ENCODE measurements at regions not wholly inside any gene's neighbourhood (a gene's known extent, or its start where the extent isn't known, plus 50 kb on each side); places are given as distances from the start of the nearest gene placed in this dataset.
A peak's percentile ranks its signal among the peaks of the same experiment; 100 is the strongest.

- no peaks in the 10 kb centered on the region for H3K79me2 ChIP-seq (ENCODE audit: control insufficient read depth, insufficient read depth, low read length)
- no peak overlapping the region for H3K4me3 ChIP-seq
- no peaks in the 10 kb centered on the region for H3K4me1 ChIP-seq (replicated peaks in 1 of 2; ENCODE audit: control insufficient read depth in 2 of 2, insufficient read depth in 2 of 2, low read length in 2 of 2)
- intact Hi-C loops (cut with micrococcal nuclease) (no loop called here), in situ Hi-C loops (cut with MboI) (no loop called here)
- H4K20me1 ChIP-seq (replicated peaks; ENCODE audit: control insufficient read depth, insufficient read depth, low read length): no peaks in the 10 kb centered on the region
- no peaks in the 10 kb centered on the region for H3K36me3 ChIP-seq (ENCODE audit: control insufficient read depth, insufficient read depth, low read length)
- FAIRE-seq (no peak), ATAC-seq (no peak), DNase-seq (ENCODE audit: extremely low read depth in 1 of 4, low spot score in 3 of 4) (no peak)
- 2% methylated on average over 5 of the region's 7 CpGs for WGBS (ENCODE audit: insufficient coverage, low coverage, missing lambda C conversion rate)
- no peaks in the 10 kb centered on the region for H3K9me1 ChIP-seq (ENCODE audit: control insufficient read depth, insufficient read depth, low read length)
- ChIA-PET POLR2A (no interaction called here), CTCF (ENCODE audit: low intra/inter-chr PET ratio) (no interaction called here)
- no peak overlapping the region for H3K27ac ChIP-seq (ENCODE audit: extremely low read depth, low read depth, low read length)
- H3K9me3 ChIP-seq (replicated peaks; ENCODE audit: control insufficient read depth, insufficient read depth, low read depth, low read length): no peaks in the 10 kb centered on the region
- no peaks in the 10 kb centered on the region for H3K27me3 ChIP-seq (ENCODE audit: control insufficient read depth in 2 of 2, insufficient read depth in 2 of 2, low read length in 2 of 2)
- BruUV-seq (replicated peaks): no TSS peak
- H3K4me2 ChIP-seq (ENCODE audit: insufficient read depth, low read length): no peak overlapping the region
- no peak overlapping the region for H2AFZ ChIP-seq (ENCODE audit: low read depth, low read length)
- H3K9ac ChIP-seq (ENCODE audit: insufficient read depth in 1 of 2, low read depth in 2 of 2, low read length in 2 of 2): no peak overlapping the region
- TF ChIP-seq E2F8 (IDR thresholded peaks at IDR 0.05; ENCODE audit: low read depth, partially characterized antibody): no peak
- no peak for TF ChIP-seq CHAMP1 (IDR thresholded peaks at IDR 0.05)
- no peak for TF ChIP-seq KDM1A (IDR thresholded peaks at IDR 0.05)
- TF ChIP-seq CBX3 (IDR thresholded peaks at IDR 0.05; ENCODE audit: borderline replicate concordance in 1 of 2, low read length in 2 of 2): no peak
- TF ChIP-seq POLR2H (tag; IDR thresholded peaks at IDR 0.05; ENCODE audit: low read depth): 0 out of 2 replicates have a peak, but pooled peaks have one; percentile 19
- no peak for TF ChIP-seq PRPF4 (IDR thresholded peaks at IDR 0.05; ENCODE audit: insufficient read depth, low read depth, low read length, poor library complexity, severe bottlenecking)
- no peak for TF ChIP-seq MBD1 (CRISPR knock-in tag; IDR thresholded peaks at IDR 0.05)
- no peak for TF ChIP-seq BACH1 (tag; IDR thresholded peaks at IDR 0.05)
- no peak for TF ChIP-seq SMARCA5 (IDR thresholded peaks at IDR 0.05)
- TF ChIP-seq FOXA1 (IDR thresholded peaks at IDR 0.05; ENCODE audit: borderline replicate concordance): no peak
- TF ChIP-seq PCBP1 (IDR thresholded peaks at IDR 0.05; ENCODE audit: low read depth, low read length, poor library complexity, severe bottlenecking): no peak
- TF ChIP-seq SMARCA4 (IDR thresholded peaks at IDR 0.05): no peak
- TF ChIP-seq ZBTB8A (IDR thresholded peaks at IDR 0.05; ENCODE audit: partially characterized antibody): no peak
- no peak for TF ChIP-seq POLR2A (conservative IDR thresholded peaks at IDR 0.05)
- TF ChIP-seq ZKSCAN1 (IDR thresholded peaks at IDR 0.05; ENCODE audit: low read depth, low read length): no peak
- no peak for TF ChIP-seq CEBPG (CRISPR knock-in tag; IDR thresholded peaks at IDR 0.05)
- peak in 1 of 2 experiments; percentile 51; a peak in 2 of 4 replicates for TF ChIP-seq CEBPG (tag; conservative IDR thresholded peaks at IDR 0.05 in 1 of 2, IDR thresholded peaks at IDR 0.05 in 1 of 2)
Observed at GRCh38 chr2:19209575-19210341, 148.7 kb downstream of the OSR1 start.
